ENCODE measurements at regions not wholly inside any gene's neighbourhood (a gene's known extent, or its start where the extent isn't known, plus 50 kb on each side); places are given as distances from the start of the nearest gene placed in this dataset.

- in situ Hi-C loops (cut with HindIII; ENCODE audit: low pct_unique_long_range_greater_than_20kb, low sequenced_read_pairs), result no loop called here
- DNase-seq (ENCODE audit: low read depth, low spot score), result peak; percentile 29
Observed at GRCh38 chr6:99219788-99220187, 129.7 kb downstream of the FAXC start.

DNA sequence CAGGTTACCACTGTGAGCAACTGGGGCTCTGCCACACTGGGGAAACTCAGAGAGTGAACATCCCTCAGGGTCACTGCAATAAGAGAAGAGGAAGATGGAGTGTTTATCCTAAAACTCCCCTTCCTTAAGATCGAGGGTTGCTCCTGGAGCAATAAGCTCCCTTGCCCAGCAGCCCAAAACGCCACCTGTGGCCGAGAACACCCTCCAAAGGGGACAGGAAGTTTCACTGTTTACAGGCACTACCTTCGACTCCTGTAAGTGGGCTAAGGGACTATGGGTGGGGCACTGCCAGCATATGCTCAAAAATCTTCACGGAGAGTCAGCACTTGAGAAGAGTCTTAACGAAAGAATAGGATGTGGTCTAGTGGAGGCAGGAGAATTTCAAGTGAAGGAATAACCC, 132.5 kb downstream of the FAXC start:
- no peak for DNase-seq (ENCODE audit: low read depth, low spot score)
- in situ Hi-C loops (cut with HindIII; ENCODE audit: low pct_unique_long_range_greater_than_20kb, low sequenced_read_pairs), result no loop called here

- DNase-seq (ENCODE audit: low read depth, low spot score), result no peak
- in situ Hi-C loops (cut with HindIII; ENCODE audit: low pct_unique_long_range_greater_than_20kb, low sequenced_read_pairs), result no loop called here
Observed at GRCh38 chr6:99195986-99196655, 153.4 kb downstream of the FAXC start.

DNA sequence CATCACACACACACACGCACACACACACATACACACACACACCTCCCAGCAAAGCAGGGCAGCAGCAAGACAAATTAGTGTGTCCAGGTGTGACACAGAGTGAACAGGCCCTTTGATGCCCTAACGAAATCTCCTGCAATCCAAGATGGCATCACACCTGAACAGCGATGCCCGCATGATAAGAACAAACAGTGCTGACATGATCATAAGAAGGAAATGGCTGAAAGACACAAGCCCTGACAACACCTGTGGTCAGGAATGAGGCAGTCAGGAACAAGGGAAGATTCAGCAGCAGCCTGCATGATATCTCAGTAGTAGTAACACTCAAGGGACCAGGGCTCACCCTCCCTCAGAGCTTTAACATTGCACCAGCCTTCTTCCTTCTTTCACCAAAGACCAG, 156.9 kb downstream of the FAXC start:
- in situ Hi-C loops (cut with HindIII; ENCODE audit: low pct_unique_long_range_greater_than_20kb, low sequenced_read_pairs), result no loop called here
- DNase-seq (ENCODE audit: low read depth, low spot score), result no peak

DNA sequence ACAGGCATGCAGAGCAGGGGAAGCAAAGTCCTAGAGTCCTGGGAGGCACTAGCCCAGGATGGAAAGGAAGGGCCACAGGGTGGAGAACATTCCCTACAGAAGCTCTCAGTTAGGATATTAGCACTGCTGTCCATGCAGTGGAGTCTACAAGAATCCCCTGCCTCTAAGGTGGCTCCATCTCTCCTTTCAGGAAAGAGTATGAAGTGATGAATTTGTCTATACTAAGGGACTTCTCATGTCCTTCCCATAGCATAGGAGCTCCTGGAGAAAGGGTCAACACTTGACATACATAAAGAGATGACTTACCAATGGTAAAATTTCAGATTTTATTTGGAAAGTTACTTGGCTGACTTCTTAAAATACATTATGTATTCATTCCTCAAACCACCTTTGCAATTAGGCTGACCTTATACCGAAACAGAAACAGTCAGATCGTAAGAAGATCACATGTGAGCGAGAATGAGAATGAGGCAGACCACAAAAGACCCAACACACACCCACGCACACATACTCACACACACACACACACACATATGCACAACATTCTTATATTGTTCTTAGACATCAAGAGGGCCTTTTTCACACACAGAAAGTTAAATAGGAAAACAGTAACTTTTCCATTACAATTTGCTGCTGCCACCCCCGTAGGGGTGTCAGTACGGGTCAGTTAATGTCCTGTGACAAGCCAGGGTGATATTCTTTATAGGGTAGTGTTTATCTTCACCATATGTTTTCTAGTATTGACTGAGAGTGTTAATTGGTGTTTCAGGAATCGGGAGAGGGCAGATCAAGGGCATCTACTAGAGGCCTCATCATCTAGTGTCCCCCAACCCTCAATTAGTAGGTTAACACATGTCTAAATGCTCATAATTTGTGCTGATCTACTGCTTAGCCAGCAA, 159.4 kb downstream of the FAXC start:
- in situ Hi-C loops (cut with HindIII; ENCODE audit: low pct_unique_long_range_greater_than_20kb, low sequenced_read_pairs), result no loop called here

GRCh38 chr6:99187429-99187828, 162.0 kb downstream of the FAXC start:
- in situ Hi-C loops (cut with HindIII; ENCODE audit: low pct_unique_long_range_greater_than_20kb, low sequenced_read_pairs), result no loop called here
- no peak for DNase-seq (ENCODE audit: low read depth, low spot score)

More for the DNA sequence above, 159.4 kb downstream of the FAXC start:
- DNase-seq (ENCODE audit: low read depth, low spot score), result no peak

DNA sequence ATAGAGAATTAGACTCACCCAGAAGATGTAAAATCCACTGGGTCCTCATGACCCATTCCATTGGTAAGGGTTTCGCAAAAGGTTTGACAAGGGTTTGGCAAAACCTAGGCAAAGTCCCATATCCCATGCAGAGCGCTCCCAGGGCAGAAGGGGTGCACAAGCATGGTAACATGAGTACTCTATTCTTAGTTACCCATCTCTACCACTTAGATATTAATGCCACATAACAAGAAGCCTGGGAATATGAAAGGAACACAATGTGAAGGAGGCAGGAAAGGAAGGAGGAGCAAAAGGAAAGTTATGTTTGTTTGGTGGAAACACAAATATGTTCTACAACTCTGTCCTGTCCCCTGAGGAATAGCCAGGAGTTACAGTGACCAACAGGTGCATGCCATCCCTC, 163.1 kb downstream of the FAXC start:
- in situ Hi-C loops (cut with HindIII; ENCODE audit: low pct_unique_long_range_greater_than_20kb, low sequenced_read_pairs), result no loop called here
- no peak for DNase-seq (ENCODE audit: low read depth, low spot score)

- in situ Hi-C loops (cut with HindIII; ENCODE audit: low pct_unique_long_range_greater_than_20kb, low sequenced_read_pairs), result no loop called here
Observed at GRCh38 chr6:99185525-99185924, 163.9 kb downstream of the FAXC start.

GRCh38 chr6:99184696-99185095, 164.8 kb downstream of the FAXC start:
- in situ Hi-C loops (cut with HindIII; ENCODE audit: low pct_unique_long_range_greater_than_20kb, low sequenced_read_pairs), result no loop called here
- no peak for DNase-seq (ENCODE audit: low read depth, low spot score)

More at GRCh38 chr6:99185525-99185924, 163.9 kb downstream of the FAXC start:
- DNase-seq (ENCODE audit: low read depth, low spot score), result no peak

- no peak for DNase-seq (ENCODE audit: low read depth, low spot score)
- in situ Hi-C loops (cut with HindIII; ENCODE audit: low pct_unique_long_range_greater_than_20kb, low sequenced_read_pairs), result no loop called here
Observed at GRCh38 chr6:99183066-99183465, 166.4 kb downstream of the FAXC start.

DNA sequence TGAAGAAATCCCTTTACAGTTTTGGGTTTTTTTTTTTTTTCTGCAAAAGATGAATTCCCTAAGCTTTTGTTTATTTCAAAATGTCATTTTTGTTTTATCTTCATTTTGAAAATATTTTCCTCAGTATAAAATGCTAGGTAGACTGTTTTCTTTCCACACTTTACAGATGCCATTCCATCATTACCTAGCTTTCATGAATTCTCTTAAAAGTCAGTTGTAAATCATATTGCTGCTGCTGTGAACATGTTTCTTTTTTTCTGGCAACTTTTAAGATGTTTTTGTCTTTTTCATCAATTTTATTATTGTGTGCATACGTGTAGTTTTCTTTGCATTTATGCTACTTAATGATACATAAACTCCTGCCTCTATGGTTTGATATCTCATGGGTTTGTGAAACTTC, 168.3 kb downstream of the FAXC start:
- no peak for DNase-seq (ENCODE audit: low read depth, low spot score)
- in situ Hi-C loops (cut with HindIII; ENCODE audit: low pct_unique_long_range_greater_than_20kb, low sequenced_read_pairs), result no loop called here

DNA sequence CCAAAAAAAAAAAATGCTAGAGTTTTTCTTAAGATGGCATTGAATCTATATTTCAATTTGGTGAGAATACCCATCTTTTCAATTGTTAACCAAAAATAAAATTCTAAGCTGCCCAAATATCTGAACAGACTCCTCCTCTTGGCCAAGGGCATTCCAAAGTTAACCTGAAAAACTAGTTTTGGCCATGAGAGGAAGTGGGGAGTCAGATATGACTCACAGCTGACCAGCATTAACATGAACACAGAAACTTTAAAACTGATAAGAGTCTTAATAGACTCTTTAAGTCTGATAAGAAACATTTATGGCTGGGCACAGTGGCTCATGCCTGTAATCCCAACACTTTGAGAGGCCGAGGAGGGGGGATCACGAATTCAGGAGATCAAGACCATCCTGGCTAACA, 171.3 kb downstream of the FAXC start:
- in situ Hi-C loops (cut with HindIII; ENCODE audit: low pct_unique_long_range_greater_than_20kb, low sequenced_read_pairs), result no loop called here
- no peak for DNase-seq (ENCODE audit: low read depth, low spot score)

- no peak for DNase-seq (ENCODE audit: low read depth, low spot score)
- in situ Hi-C loops (cut with HindIII; ENCODE audit: low pct_unique_long_range_greater_than_20kb, low sequenced_read_pairs), result no loop called here
Observed at GRCh38 chr6:99177736-99178135, 171.7 kb downstream of the FAXC start.

DNA sequence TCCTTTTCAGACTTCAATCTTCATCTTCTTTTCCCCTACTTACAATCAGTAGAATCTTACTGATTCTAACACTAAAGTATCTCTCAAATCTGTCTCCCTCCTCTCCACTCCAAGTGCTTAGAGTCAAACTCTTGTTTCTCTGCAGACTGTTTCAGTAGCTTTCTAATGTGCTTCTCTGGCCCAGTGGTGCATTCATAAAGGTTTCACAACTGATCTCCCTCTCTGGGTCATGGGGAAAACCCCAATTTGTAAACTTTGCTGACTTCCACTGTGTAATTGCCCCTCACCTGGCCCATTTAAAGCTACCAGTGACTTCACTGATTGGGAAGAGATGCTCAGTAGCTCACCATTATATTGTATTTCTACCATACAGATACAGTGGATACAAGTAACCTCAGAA, 183.6 kb downstream of the FAXC start:
- no peak for DNase-seq (ENCODE audit: low read depth, low spot score)
- in situ Hi-C loops (cut with HindIII; ENCODE audit: low pct_unique_long_range_greater_than_20kb, low sequenced_read_pairs), result no loop called here

GRCh38 chr6:99152347-99152643, 197.2 kb downstream of the FAXC start:
- in situ Hi-C loops (cut with HindIII; ENCODE audit: low pct_unique_long_range_greater_than_20kb, low sequenced_read_pairs), result no loop called here
- no peak for DNase-seq (ENCODE audit: low read depth, low spot score)

- DNase-seq (ENCODE audit: low read depth, low spot score), result peak; percentile 67
- in situ Hi-C loops (cut with HindIII; ENCODE audit: low pct_unique_long_range_greater_than_20kb, low sequenced_read_pairs), result no loop called here
Observed at GRCh38 chr6:99151634-99152346, 197.7 kb downstream of the FAXC start.

DNA sequence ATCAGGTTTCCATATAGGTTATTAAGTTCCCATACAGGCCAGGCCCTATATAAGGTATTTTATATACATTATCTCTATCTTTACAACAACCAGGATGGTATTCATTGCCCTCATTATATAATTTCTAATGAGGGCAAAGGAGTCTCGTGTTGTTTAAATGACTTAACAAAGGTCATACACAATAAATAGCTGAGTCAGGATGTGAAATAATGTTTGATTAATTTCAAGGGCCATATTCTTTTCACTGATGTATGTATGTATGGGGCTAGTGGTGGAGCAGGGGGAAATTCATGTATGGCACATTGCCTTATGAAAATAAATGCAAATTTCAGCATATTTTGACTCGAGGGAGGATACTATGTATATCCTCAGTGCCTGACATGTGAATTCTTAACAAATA, 200.7 kb downstream of the FAXC start:
- in situ Hi-C loops (cut with HindIII; ENCODE audit: low pct_unique_long_range_greater_than_20kb, low sequenced_read_pairs), result no loop called here
- DNase-seq (ENCODE audit: low read depth, low spot score), result no peak

- no peak for DNase-seq (ENCODE audit: low read depth, low spot score)
- in situ Hi-C loops (cut with HindIII; ENCODE audit: low pct_unique_long_range_greater_than_20kb, low sequenced_read_pairs), result no loop called here
Observed at GRCh38 chr6:99148111-99148510, 200.4 kb upstream of the FBXL4 start.

DNA sequence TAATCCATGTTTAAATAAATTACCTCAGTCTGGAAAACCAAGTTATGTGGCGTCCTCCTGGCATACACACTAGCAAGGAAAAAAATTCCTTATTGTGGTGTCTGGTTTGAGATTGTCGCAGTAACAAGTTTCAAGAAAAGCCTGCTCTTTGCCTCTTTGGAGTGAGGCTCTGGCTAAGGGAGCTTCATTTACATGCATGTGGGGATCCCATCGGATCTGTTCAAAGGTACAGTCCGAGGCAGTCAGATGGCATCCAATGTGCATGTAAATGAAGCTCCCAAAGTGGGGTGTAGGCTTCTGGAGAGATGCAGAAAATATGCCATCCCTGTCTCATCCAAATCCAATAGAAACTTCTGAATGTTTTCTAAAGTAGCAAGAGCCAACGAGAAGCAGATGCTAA, 199.5 kb upstream of the FBXL4 start:
- in situ Hi-C loops (cut with HindIII; ENCODE audit: low pct_unique_long_range_greater_than_20kb, low sequenced_read_pairs), result no loop called here
- DNase-seq (ENCODE audit: low read depth, low spot score), result no peak

All from SK-MEL-5 (cell line).